Activated naive CD8-positive, alpha-beta T cell treated with anti-CD3 and anti-CD28 coated beads, Interleukin-2, amount 10 ng/mL, durations not matched to agents 7 days and 5 days (primary cell): ENCODE measurements at regions not wholly inside any gene's neighbourhood (a gene's known extent, or its start where the extent isn't known, plus 50 kb on each side); places are given as distances from the start of the nearest gene placed in this dataset.
"Not testable (repeated sequence)": the region's sequence is repeated elsewhere in the genome, so short reads cannot be mapped to it uniquely, and the experiment has no call there.

Experiments
- ATAC-seq: fragments of 150-1000 bp; cut with Tn5 transposase; one replicate; pipeline ENCODE4 v1.10.0; 2021; ENCODE audit warnings: low read depth, moderate library complexity
- POLR2A ChIA-PET: fragments of 350-600 bp; sonication (Branson Sonifier 250); formaldehyde crosslinking; loops from one replicate; lab custom pipeline; 2021; ENCODE audit warnings: antibody characterized with exemption; lab: Charles Lee
- DNase-seq: peaks from one replicate; pipeline ENCODE4 v3.0.0; 2021
- H3K27ac Mint-ChIP-seq: one replicate; pipeline ENCODE4 v1.8.0; 2022; ENCODE audit warnings: mild to moderate bottlenecking, mixed read lengths
- H3K27me3 Mint-ChIP-seq: one replicate; pipeline ENCODE4 v1.8.0; 2022; ENCODE audit warnings: mild to moderate bottlenecking, moderate library complexity, mixed read lengths
- H3K36me3 Mint-ChIP-seq: one replicate; pipeline ENCODE4 v1.8.0; 2021; ENCODE audit warnings: mild to moderate bottlenecking, mixed read lengths
- H3K4me1 Mint-ChIP-seq: one replicate; pipeline ENCODE4 v1.8.0; 2021; ENCODE audit warnings: mixed read lengths
- H3K4me3 Mint-ChIP-seq: one replicate; pipeline ENCODE4 v1.8.0; 2022; ENCODE audit warnings: mild to moderate bottlenecking, moderate library complexity, mixed read lengths
- H3K9me3 Mint-ChIP-seq: one replicate; pipeline ENCODE4 v1.8.0; 2021; ENCODE audit warnings: mixed read lengths

DNA sequence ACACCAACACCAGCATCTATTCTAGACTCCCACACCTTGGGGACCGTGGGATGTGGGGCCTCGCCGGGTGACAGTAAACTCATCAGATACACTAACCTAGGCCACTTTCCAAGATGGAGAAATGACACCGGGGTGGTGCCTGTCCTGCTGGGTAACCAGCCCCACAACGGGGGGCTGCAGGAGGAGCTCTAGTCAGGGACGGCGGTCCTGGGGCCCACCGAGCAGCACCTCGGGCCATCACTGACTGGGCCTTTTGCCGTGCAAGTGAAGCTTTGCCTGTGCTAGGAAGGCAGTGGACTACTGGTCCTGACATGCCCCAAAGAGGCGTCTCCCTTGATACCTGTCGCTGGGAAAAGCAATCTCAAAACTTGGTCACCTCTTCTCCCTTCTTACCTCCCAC lies 260.3 kb upstream of the IRX1 start:
- DNase-seq: no peak
- Mint-ChIP-seq H3K27me3 (no peaks in the 10 kb centered on the region), H3K4me1 (no peaks in the 10 kb centered on the region), H3K4me3 (no peak overlapping the region), H3K9me3 (no peaks in the 10 kb centered on the region), H3K36me3 (no peaks in the 10 kb centered on the region), H3K27ac (no peak overlapping the region)
- no peak for ATAC-seq
- POLR2A ChIA-PET: no interaction called here

DNA sequence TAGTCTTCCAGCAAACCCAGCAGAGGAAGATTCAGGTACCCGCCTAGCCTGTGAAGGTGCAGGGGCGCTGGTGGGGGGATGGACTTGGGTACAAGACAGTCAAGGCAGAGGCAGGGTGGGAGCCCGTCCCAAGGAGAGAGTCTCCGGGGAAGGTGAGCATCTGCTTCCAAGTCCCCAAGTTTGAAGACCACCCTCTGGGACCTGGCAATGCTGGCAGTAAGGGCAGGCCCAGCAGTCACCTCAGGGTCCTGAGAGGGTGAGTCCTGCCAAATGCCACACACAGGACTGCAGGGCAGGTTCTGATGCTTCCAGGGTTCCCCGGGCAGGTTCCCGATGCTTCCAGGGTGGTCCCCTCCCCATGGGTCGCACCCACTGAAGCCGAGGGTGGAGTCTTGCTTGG lies 261.8 kb upstream of the IRX1 start:
- POLR2A ChIA-PET: no interaction called here
- ATAC-seq: no peak
- Mint-ChIP-seq H3K27me3 (no peaks in the 10 kb centered on the region), H3K4me1 (no peaks in the 10 kb centered on the region), H3K36me3 (no peaks in the 10 kb centered on the region), H3K9me3 (no peaks in the 10 kb centered on the region), H3K4me3 (no peak overlapping the region), H3K27ac (no peak overlapping the region)
- DNase-seq: no peak

DNA sequence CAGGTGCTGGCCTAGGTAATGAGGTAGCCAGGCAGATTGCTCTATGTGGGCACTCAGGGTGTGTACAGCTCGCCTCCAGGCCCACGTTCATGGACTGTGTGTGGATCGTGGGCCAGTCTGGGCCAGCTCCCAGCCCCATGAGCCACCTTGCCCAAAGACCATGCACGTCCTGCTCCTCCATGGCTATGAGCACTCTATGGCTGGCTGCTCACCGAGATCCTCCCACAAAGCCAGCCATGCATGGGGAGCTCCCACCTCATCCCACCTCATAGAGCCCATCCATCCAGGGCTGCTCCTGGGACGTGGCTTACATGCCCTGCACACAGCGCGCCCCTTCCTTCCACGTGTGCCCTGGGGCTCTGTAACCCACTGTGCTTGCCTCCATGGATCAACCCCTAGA lies 262.5 kb upstream of the IRX1 start:
- H3K27me3 Mint-ChIP-seq: no peaks in the 10 kb centered on the region
- H3K4me3 Mint-ChIP-seq: no peak overlapping the region
- H3K9me3 Mint-ChIP-seq: no peaks in the 10 kb centered on the region
- H3K36me3 Mint-ChIP-seq: no peaks in the 10 kb centered on the region
- H3K27ac Mint-ChIP-seq: no peak overlapping the region
- no peaks in the 10 kb centered on the region for H3K4me1 Mint-ChIP-seq
- POLR2A ChIA-PET: no interaction called here
- no peak for DNase-seq
- ATAC-seq: no peak

DNA sequence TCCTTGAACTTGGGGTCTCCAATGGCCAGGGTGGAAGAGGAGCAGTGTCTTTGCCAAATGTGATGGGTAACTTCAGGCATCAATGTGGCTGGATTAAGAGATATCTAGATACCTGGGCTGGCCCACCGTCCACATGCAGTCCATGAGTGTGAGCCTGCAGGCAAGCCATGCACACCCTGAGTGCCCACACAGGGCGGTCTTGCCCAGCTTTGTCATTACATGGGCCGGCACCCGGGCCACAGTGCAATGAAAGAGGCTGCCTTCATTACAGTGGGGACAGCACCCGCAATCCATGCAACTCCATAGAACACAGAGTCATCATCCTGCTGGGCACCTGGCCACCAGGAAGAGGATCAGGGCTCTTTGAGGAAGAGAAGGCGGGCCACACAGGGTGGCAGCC lies 263.8 kb upstream of the IRX1 start:
- H3K4me1 Mint-ChIP-seq: no peaks in the 10 kb centered on the region
- DNase-seq (no peak), ATAC-seq (no peak)
- H3K27me3 Mint-ChIP-seq: no peaks in the 10 kb centered on the region
- no peak overlapping the region for H3K4me3 Mint-ChIP-seq
- peaks cover 1% of the 10 kb centered on the region for H3K9me3 Mint-ChIP-seq
- H3K27ac Mint-ChIP-seq: no peak overlapping the region
- POLR2A ChIA-PET: no interaction called here
- no peaks in the 10 kb centered on the region for H3K36me3 Mint-ChIP-seq

DNA sequence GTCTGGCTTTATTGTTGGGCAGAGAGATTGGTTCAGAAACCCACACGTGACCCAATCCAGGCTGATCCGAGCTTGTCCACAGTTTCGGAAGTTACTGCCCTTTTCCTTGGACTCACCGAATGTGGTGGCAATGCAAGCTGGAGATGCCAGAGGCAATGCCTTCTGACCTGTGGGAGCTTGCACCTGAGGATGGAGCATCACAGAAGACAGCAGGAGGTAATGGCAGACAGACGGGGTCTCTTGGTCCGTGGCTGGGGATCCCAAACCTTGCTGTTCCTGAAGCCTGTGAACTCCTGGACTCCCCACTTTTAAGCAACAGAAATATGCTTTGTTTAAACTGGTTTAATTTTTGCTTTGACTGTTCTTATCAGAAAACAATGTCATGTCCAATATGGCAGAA lies 265.2 kb upstream of the IRX1 start:
- no peak for DNase-seq
- H3K9me3 Mint-ChIP-seq: peaks cover 4% of the 10 kb centered on the region
- no peaks in the 10 kb centered on the region for H3K36me3 Mint-ChIP-seq
- H3K27me3 Mint-ChIP-seq: no peaks in the 10 kb centered on the region
- H3K27ac Mint-ChIP-seq: no peak overlapping the region
- no peaks in the 10 kb centered on the region for H3K4me1 Mint-ChIP-seq
- ATAC-seq: no peak
- no peak overlapping the region for H3K4me3 Mint-ChIP-seq
- POLR2A ChIA-PET: no interaction called here

DNA sequence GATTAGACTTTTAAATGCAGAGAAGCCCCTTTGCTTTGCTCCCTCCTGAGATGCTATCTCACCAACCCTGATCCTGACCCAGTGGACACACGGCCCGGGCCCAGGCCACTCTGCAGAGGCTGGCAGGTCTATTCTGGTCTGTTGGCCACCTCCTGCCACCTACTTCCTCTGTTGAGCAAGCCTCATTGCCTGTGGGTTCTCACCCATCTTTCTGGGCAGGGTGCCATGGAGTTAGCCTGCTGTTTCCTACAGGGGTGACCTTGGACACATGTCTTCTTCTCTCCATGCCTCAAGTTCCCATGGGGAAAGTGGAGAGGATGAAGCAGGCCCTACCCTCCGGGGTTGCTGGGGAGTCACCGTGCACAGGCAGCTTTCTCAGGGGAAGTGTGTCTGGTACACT lies 266.2 kb upstream of the IRX1 start:
- no peaks in the 10 kb centered on the region for H3K36me3 Mint-ChIP-seq
- POLR2A ChIA-PET: no interaction called here
- H3K27ac Mint-ChIP-seq: no peak overlapping the region
- DNase-seq (no peak), ATAC-seq (no peak)
- no peaks in the 10 kb centered on the region for H3K4me1 Mint-ChIP-seq
- no peak overlapping the region for H3K4me3 Mint-ChIP-seq
- H3K27me3 Mint-ChIP-seq: no peaks in the 10 kb centered on the region
- H3K9me3 Mint-ChIP-seq: peaks cover 6% of the 10 kb centered on the region

DNA sequence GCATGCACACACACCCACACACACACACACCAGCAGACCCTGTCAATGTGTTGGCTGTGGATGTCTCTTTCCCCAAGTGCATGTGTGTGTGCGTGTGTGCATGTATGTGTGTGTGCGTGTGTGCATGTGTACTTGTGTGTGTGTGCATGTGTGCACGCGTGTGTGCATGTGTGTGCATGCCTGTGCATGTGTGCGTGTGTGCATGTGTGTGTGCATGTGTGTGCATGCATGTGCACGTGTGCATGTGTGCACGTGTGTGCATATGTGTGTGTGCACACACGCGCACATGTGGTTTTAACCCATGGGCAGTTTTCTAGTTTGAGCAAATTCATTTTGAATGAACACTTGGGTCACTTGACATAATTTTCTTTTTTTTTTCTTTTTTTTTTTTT lies 268.8 kb upstream of the IRX1 start:
- Mint-ChIP-seq H3K27me3 (no peaks in the 10 kb centered on the region), H3K9me3 (peaks cover 6% of the 10 kb centered on the region), H3K27ac (no peak overlapping the region), H3K4me1 (no peaks in the 10 kb centered on the region), H3K36me3 (no peaks in the 10 kb centered on the region), H3K4me3 (no peak overlapping the region)
- POLR2A ChIA-PET: no interaction called here
- no peak for DNase-seq
- ATAC-seq: no peak

DNA sequence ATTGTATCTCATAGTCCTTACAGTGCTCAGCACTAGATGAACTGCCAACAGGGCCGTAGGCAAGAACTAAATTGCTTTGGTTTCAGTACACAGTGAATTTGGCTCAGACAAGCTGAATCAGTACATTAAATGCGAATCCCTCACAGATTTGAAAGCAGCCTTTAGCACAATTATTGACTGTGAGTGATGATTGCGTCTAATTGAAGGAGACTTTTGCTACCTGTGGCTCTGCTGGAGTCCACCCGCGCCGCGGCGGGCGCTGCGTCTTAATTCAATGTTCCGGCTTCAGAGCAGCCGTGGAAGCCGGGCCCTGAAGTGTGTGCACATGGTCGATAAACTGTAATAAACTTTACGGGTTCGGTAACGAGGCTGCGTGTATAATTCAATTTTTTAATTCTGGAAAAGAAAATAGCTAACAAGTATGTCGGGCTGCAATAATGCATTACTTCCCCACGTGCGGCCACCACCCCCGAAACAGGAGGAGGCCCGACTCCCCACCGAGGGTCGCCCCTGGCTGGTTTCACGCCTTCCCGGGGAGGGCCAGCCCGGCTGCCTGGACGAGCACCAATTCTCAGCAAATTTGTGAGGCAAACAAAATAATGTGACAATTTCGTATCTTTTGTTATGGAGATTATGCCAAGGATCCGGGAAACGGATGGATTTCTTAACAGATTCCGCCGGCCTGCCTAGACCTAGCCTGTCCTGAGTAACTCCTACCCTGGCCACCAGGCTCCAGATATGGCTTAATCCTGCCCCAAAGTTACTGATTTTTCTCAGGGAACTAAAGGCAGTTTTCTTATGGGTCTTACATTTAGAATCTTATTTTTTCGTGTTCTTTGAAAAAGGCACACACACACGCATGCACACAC lies 269.4 kb upstream of the IRX1 start:
- H3K27me3 Mint-ChIP-seq: no peaks in the 10 kb centered on the region
- no peak overlapping the region for H3K27ac Mint-ChIP-seq
- H3K9me3 Mint-ChIP-seq: peaks cover 6% of the 10 kb centered on the region
- POLR2A ChIA-PET: no interaction called here
- no peaks in the 10 kb centered on the region for H3K4me1 Mint-ChIP-seq
- H3K36me3 Mint-ChIP-seq: no peaks in the 10 kb centered on the region
- no peak for DNase-seq
- ATAC-seq: no peak
- no peak overlapping the region for H3K4me3 Mint-ChIP-seq

DNA sequence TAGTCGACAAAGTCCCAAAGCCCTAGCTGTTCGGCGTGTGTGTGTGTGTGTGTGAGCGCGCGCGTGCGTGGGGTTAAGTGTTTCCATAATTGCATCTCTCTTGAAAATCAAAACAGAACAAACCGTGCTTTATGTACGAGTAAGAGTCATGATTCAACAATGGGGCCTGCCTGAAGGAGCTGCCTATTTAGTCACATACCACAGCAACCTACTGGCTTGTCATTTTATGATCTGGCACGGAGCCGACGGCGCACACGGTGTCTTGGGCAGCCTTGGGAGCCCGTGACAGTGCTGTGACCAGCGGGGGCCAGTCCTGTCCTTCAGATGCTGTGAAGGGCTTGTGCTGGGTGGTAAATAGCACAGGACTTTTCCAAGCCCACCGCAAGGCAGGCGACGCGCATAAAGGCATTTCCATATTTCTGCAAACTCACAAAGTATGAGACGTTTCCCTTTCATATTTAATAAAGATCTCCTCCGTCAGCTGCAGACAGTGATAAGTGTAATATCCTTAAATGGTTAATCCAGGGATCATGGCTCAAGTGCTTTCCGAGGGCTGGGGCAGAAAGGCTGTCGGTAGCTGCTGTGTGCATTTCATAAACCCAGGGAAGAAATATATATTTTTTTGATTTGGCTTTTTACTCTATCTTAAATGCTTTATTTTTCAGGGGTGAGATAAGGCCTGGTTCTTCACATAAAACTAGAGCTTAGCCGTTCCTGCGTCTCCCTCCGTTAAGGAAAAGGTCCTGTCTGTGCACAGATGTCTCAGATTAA lies 270.2 kb upstream of the IRX1 start:
- H3K27ac Mint-ChIP-seq: no peak overlapping the region
- POLR2A ChIA-PET: no interaction called here
- no peak for ATAC-seq
- H3K9me3 Mint-ChIP-seq: peaks cover 6% of the 10 kb centered on the region
- DNase-seq: no peak
- no peak overlapping the region for H3K4me3 Mint-ChIP-seq
- no peaks in the 10 kb centered on the region for H3K36me3 Mint-ChIP-seq
- no peaks in the 10 kb centered on the region for H3K27me3 Mint-ChIP-seq
- H3K4me1 Mint-ChIP-seq: no peaks in the 10 kb centered on the region

DNA sequence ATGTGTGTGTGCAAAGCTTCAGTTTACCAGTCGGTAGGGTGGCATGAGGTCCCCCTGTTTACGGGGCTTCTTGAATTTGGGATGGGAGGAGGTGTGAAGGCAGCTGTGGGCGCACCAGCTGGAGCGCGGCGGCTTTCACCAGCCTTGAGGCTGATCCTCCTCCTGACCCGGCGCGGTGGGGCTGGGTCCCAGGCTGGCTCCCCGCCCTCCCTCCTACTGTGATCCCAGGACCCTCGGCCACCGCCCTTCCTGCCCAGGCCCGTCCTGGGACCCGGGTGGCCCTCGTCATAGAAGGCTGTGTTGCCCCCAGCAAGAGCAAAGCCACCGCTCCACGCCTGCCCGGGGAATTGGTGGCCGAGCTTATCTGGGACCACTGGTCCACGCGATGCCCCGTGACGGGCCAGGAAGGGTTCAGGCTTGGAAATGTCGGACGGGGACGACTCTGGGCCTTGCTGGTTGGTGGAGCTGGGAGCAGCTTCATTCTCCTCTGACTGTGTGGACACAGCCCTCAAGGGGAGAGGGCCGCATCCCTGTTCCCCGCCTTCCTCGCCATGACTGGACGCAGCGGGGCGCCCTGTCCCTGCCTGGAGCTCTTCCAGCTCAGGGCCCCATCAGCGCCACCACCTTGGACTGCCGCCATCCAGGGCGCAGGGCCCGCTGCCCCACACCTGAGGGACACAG lies 271.1 kb upstream of the IRX1 start:
- no peak overlapping the region for H3K27ac Mint-ChIP-seq
- H3K4me3 Mint-ChIP-seq: no peak overlapping the region
- POLR2A ChIA-PET: no interaction called here
- H3K9me3 Mint-ChIP-seq: peaks cover 6% of the 10 kb centered on the region
- ATAC-seq (no peak), DNase-seq (no peak)
- no peaks in the 10 kb centered on the region for H3K36me3 Mint-ChIP-seq
- H3K27me3 Mint-ChIP-seq: no peaks in the 10 kb centered on the region
- no peaks in the 10 kb centered on the region for H3K4me1 Mint-ChIP-seq

DNA sequence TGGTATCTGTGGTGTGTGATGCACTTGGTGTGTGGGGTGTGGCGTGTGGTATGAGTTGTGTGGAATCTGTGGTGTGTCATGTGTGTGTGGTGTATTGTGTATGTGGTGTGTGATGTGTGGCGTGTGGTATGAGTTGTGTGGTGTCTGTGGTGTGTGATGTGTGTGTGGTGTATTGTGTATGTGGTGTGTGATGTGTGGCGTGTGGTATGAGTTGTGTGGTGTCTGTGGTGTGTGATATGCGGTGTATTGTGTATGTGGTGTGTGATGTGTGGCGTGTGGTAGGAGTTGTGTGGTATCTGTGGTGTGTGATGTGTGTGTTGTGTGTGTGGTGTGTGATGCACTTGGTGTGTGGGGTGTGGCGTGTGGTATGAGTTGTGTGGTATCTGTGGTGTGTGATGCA lies 271.7 kb upstream of the IRX1 start:
- DNase-seq, H3K27me3 Mint-ChIP-seq, H3K36me3 Mint-ChIP-seq, H3K4me1 Mint-ChIP-seq, H3K4me3 Mint-ChIP-seq, H3K27ac Mint-ChIP-seq, ATAC-seq, H3K9me3 Mint-ChIP-seq, POLR2A ChIA-PET: not testable (repeated sequence)

DNA sequence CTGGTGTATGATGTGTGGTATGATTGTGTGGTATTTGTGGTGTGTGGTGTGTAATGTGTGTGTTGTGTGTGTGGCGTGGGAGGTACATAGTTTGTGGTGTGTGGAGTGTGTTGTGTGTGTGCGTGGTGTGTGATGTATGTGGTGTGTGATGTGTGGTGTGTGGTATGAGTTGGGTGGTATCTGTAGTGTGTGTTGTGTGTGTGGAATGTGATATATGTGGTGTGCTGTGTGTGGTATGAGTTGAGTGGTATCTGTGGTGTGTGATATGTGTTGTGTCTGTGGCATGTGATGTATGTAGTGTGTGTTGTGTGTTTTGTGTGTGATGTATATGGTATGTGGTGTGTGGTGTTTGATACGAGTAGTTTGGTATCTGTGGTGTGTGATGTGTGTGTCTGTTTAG lies 272.5 kb upstream of the IRX1 start:
- Mint-ChIP-seq H3K27ac (no peak overlapping the region), H3K4me3 (no peak overlapping the region), H3K27me3 (no peaks in the 10 kb centered on the region), H3K36me3 (no peaks in the 10 kb centered on the region), H3K9me3 (peaks cover 6% of the 10 kb centered on the region), H3K4me1 (no peaks in the 10 kb centered on the region)
- POLR2A ChIA-PET: no interaction called here
- DNase-seq: no peak
- ATAC-seq: no peak

DNA sequence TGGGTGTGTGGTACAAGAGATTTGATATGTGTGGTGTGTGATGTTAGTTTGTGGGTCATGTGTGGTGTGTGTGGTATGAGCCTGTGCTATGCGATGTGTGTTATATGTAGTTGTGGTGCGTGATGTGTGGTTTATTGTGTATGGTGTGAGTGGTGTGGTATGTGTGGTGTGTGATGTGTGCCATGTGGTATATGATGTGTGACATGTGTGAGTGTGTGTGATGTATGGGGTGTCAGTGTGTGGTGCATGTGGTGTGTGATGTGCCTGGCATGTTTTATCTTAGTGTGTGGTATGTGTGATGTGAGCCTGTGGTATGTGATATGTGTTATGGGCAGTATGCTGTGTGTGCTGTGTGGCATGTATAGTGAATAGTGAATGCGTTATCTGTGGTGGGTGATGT lies 273.0 kb upstream of the IRX1 start:
- peaks cover 6% of the 10 kb centered on the region for H3K9me3 Mint-ChIP-seq
- POLR2A ChIA-PET: no interaction called here
- H3K27me3 Mint-ChIP-seq: no peaks in the 10 kb centered on the region
- no peaks in the 10 kb centered on the region for H3K36me3 Mint-ChIP-seq
- H3K27ac Mint-ChIP-seq: no peak overlapping the region
- ATAC-seq: no peak
- H3K4me1 Mint-ChIP-seq: no peaks in the 10 kb centered on the region
- no peak overlapping the region for H3K4me3 Mint-ChIP-seq
- DNase-seq: no peak

DNA sequence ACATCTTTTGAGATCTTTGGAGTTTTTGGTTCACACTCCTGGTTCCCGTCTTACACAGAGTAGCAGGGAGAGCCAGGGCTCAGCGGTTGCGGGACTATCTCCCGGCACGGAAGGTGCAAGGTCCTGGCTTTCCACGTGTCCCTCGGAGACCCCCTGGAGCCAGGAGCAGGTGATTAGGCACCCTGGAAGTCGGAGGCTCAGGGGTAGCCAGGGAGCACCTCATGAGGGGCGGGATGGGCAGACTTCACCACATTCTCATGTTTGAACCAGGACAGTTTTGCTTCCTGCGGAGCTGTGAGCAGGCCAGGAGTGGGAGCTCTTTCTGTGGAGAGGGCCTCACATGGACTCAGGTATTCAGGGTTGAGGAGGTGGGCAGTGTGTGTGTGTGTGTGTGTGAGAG lies 273.7 kb upstream of the IRX1 start:
- Mint-ChIP-seq H3K36me3 (no peaks in the 10 kb centered on the region), H3K27ac (no peak overlapping the region), H3K27me3 (no peaks in the 10 kb centered on the region), H3K4me1 (no peaks in the 10 kb centered on the region), H3K9me3 (peaks cover 6% of the 10 kb centered on the region), H3K4me3 (no peak overlapping the region)
- POLR2A ChIA-PET: no interaction called here
- ATAC-seq: no peak
- no peak for DNase-seq
